ENCODE measurements at regions not wholly inside any gene's neighbourhood (a gene's known extent, or its start where the extent isn't known, plus 50 kb on each side); places are given as distances from the start of the nearest gene placed in this dataset.

- no peak overlapping the region for H3K9ac ChIP-seq (ENCODE audit: insufficient read depth, low read length, poor library complexity, severe bottlenecking)
- no peaks in the 10 kb centered on the region for H3K4me1 ChIP-seq (ENCODE audit: control insufficient read depth in 1 of 2, insufficient read depth in 2 of 2, low read length in 2 of 2)
- no peaks in the 10 kb centered on the region for H3K9me3 ChIP-seq (replicated peaks in 1 of 2; ENCODE audit: control insufficient read depth in 1 of 2, insufficient read depth in 1 of 2, low read length in 2 of 2)
- no peaks in the 10 kb centered on the region for H4K20me1 ChIP-seq (ENCODE audit: insufficient read depth, low read length)
- no peaks in the 10 kb centered on the region for H3K36me3 ChIP-seq (replicated peaks in 1 of 2; ENCODE audit: control insufficient read depth in 1 of 2, insufficient read depth in 2 of 2, low read length in 2 of 2)
- H3K4me1 Mint-ChIP-seq: no peaks in the 10 kb centered on the region
- TF ChIP-seq CTCF (IDR thresholded peaks at IDR 0.05): no peak
- no peak for DNase-seq
- no peak overlapping the region for H3K4me3 ChIP-seq (replicated peaks in 1 of 3; ENCODE audit: low read depth in 2 of 3, low read length in 3 of 3)
- H3K27ac ChIP-seq (ENCODE audit: low read depth in 1 of 2, low read length in 2 of 2): no peak overlapping the region
- no peak overlapping the region for H3K27ac Mint-ChIP-seq
- intact Hi-C loops (cut with micrococcal nuclease): no loop called here
- no peaks in the 10 kb centered on the region for H3K36me3 Mint-ChIP-seq
- no peaks in the 10 kb centered on the region for H3K79me2 ChIP-seq (ENCODE audit: insufficient read depth, low read length)
- H3K27me3 ChIP-seq (ENCODE audit: control insufficient read depth in 2 of 2, insufficient read depth in 2 of 2, low read length in 2 of 2): peaks cover 0 to 3% of the 10 kb centered on the region in 2 donors
- no peak overlapping the region for H2AFZ ChIP-seq (ENCODE audit: insufficient read depth, low read depth, low read length, poor library complexity, severe bottlenecking)
- peaks cover 3 to 11% (median 9%) of the 10 kb centered on the region in 3 donors for H3K27me3 Mint-ChIP-seq (ENCODE audit: low read depth in 3 of 3)
- peaks cover 0 to 2% (median 0%) of the 10 kb centered on the region in 7 donors for H3K9me3 Mint-ChIP-seq
- H3K4me3 Mint-ChIP-seq: no peak overlapping the region
- H3K4me2 ChIP-seq (replicated peaks; ENCODE audit: extremely low read depth, low read length, poor library complexity, severe bottlenecking): no peak overlapping the region
- WGBS (ENCODE audit: insufficient coverage): no CpG with 5 or more reads among the region's 2 CpGs
These were observed 211.2 kb downstream of the SPP2 start for GRCh38 chr2:234261736-234262135.

DNA sequence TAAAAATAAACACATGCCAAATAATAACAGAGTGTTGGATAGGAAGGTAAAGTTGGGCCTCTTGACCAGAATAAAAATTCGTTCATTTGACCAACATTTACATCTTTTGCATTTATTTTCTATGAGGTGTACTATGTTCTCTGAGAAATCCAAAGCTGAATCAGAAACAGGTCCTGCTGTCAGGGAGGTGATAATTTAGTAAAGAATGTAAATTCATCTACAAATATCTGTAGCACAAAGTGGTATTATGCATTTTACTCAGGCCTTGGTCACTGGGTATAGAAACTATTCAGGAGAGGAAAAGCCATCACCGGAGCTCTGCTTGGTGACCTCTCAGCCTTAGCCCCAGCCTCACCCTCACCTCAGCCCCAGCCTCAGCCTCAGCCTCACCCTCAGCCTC is 208.9 kb downstream of the SPP2 start:
- no peaks in the 10 kb centered on the region for H3K36me3 Mint-ChIP-seq
- peaks cover 3 to 12% (median 6%) of the 10 kb centered on the region in 3 donors for H3K27me3 Mint-ChIP-seq (ENCODE audit: low read depth in 3 of 3)
- H3K4me3 Mint-ChIP-seq: no peak overlapping the region
- H3K4me3 ChIP-seq (replicated peaks in 1 of 3; ENCODE audit: low read depth in 2 of 3, low read length in 3 of 3): no peak overlapping the region
- intact Hi-C loops (cut with micrococcal nuclease): no loop called here
- no CpG with 5 or more reads among the region's 2 CpGs for WGBS (ENCODE audit: insufficient coverage)
- H3K36me3 ChIP-seq (replicated peaks in 1 of 2; ENCODE audit: control insufficient read depth in 1 of 2, insufficient read depth in 2 of 2, low read length in 2 of 2): no peaks in the 10 kb centered on the region
- TF ChIP-seq CTCF (IDR thresholded peaks at IDR 0.05): no peak
- H3K4me1 Mint-ChIP-seq: no peaks in the 10 kb centered on the region
- peaks cover 0 to 2% (median 0%) of the 10 kb centered on the region in 7 donors for H3K9me3 Mint-ChIP-seq
- H3K27ac ChIP-seq (ENCODE audit: low read depth in 1 of 2, low read length in 2 of 2): no peak overlapping the region
- no peak overlapping the region for H3K4me2 ChIP-seq (replicated peaks; ENCODE audit: extremely low read depth, low read length, poor library complexity, severe bottlenecking)
- H4K20me1 ChIP-seq (ENCODE audit: insufficient read depth, low read length): no peaks in the 10 kb centered on the region
- peak overlapping the region in 1 of 7 donors; percentile 46 for H3K27ac Mint-ChIP-seq
- H3K79me2 ChIP-seq (ENCODE audit: insufficient read depth, low read length): no peaks in the 10 kb centered on the region
- H3K27me3 ChIP-seq (ENCODE audit: control insufficient read depth in 2 of 2, insufficient read depth in 2 of 2, low read length in 2 of 2): peaks cover 3% of the 10 kb centered on the region in 2 donors
- H2AFZ ChIP-seq (ENCODE audit: insufficient read depth, low read depth, low read length, poor library complexity, severe bottlenecking): no peak overlapping the region
- H3K9me3 ChIP-seq (replicated peaks in 1 of 2; ENCODE audit: control insufficient read depth in 1 of 2, insufficient read depth in 1 of 2, low read length in 2 of 2): no peaks in the 10 kb centered on the region
- DNase-seq: no peak
- H3K4me1 ChIP-seq (ENCODE audit: control insufficient read depth in 1 of 2, insufficient read depth in 2 of 2, low read length in 2 of 2): no peaks in the 10 kb centered on the region
- H3K9ac ChIP-seq (ENCODE audit: insufficient read depth, low read length, poor library complexity, severe bottlenecking): no peak overlapping the region
